Calu3 (cell line): ENCODE measurements at regions not wholly inside any gene's neighbourhood (a gene's known extent, or its start where the extent isn't known, plus 50 kb on each side); places are given as distances from the start of the nearest gene placed in this dataset.

Source experiments
- BruUV-seq: library from RNA; stranded (reverse); fragments of 400-500 nt; replicated peaks from 2 replicates; lab custom pipeline; 2021; lab: Mats Ljungman, UMichigan
- CTCF ChIA-PET: fragments of 300-600 bp; sonication (Branson Sonifier 250); formaldehyde crosslinking; loops from one replicate; lab custom pipeline; 2022; ENCODE audit warnings: antibody characterized with exemption; lab: Charles Lee
- DNase-seq: peaks from one replicate; pipeline ENCODE4 v3.0.0; 2022
- H3K27ac Mint-ChIP-seq: one replicate; pipeline ENCODE4 v1.8.0; 2022; ENCODE audit warnings: mixed read lengths; ENCODE audit not compliant: unreplicated experiment
- H3K27me3 Mint-ChIP-seq: one replicate; pipeline ENCODE4 v1.8.0; 2022; ENCODE audit warnings: mixed read lengths; ENCODE audit not compliant: unreplicated experiment
- H3K36me3 Mint-ChIP-seq: one replicate; pipeline ENCODE4 v1.8.0; 2022; ENCODE audit warnings: mild to moderate bottlenecking, moderate library complexity, mixed read lengths; ENCODE audit not compliant: insufficient read depth, unreplicated experiment
- H3K4me1 Mint-ChIP-seq: one replicate; pipeline ENCODE4 v1.8.0; 2022; ENCODE audit warnings: mild to moderate bottlenecking, low read depth, mixed read lengths; ENCODE audit not compliant: unreplicated experiment
- H3K4me3 Mint-ChIP-seq: one replicate; pipeline ENCODE4 v1.8.0; 2022; ENCODE audit warnings: mild to moderate bottlenecking, low read depth, moderate library complexity, mixed read lengths; ENCODE audit not compliant: unreplicated experiment
- H3K9me3 Mint-ChIP-seq: one replicate; pipeline ENCODE4 v1.8.0; 2022; ENCODE audit warnings: low read depth, mixed read lengths; ENCODE audit not compliant: unreplicated experiment
- intact Hi-C: fragments of 100-400 bp; cut with micrococcal nuclease; formaldehyde crosslinking; loops from one replicate; pipeline ENCODE4 v1.10.0; 2022; ENCODE audit not compliant: unreplicated experiment
- TF ChIP-seq, protein P1 (sequence below): fragments of 200-600 bp; IDR thresholded peaks from one replicate; pipeline ENCODE4 v1.8.0; 2022; ENCODE audit warnings: antibody characterized with exemption; ENCODE audit not compliant: unreplicated experiment

- no peak for DNase-seq
- intact Hi-C loops: loop anchor here (10.0 kb wide), 1 partner anchor 240 kb away; the partner anchor contains the start of gene CASP4
- Mint-ChIP-seq H3K9me3 (no peaks in the 10 kb centered on the region), H3K27ac (no peak overlapping the region), H3K4me1 (no peaks in the 10 kb centered on the region), H3K4me3 (no peak overlapping the region), H3K27me3 (no peaks in the 10 kb centered on the region), H3K36me3 (no peaks in the 10 kb centered on the region)
- BruUV-seq: no TSS peak
- CTCF ChIA-PET: no interaction called here
- TF ChIP-seq, protein P1, sequence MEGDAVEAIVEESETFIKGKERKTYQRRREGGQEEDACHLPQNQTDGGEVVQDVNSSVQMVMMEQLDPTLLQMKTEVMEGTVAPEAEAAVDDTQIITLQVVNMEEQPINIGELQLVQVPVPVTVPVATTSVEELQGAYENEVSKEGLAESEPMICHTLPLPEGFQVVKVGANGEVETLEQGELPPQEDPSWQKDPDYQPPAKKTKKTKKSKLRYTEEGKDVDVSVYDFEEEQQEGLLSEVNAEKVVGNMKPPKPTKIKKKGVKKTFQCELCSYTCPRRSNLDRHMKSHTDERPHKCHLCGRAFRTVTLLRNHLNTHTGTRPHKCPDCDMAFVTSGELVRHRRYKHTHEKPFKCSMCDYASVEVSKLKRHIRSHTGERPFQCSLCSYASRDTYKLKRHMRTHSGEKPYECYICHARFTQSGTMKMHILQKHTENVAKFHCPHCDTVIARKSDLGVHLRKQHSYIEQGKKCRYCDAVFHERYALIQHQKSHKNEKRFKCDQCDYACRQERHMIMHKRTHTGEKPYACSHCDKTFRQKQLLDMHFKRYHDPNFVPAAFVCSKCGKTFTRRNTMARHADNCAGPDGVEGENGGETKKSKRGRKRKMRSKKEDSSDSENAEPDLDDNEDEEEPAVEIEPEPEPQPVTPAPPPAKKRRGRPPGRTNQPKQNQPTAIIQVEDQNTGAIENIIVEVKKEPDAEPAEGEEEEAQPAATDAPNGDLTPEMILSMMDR: no peak
Observed at GRCh38 chr11:105204636-105205035, 65.1 kb upstream of the CARD18 start.

- Mint-ChIP-seq H3K4me3 (no peak overlapping the region), H3K36me3 (no peaks in the 10 kb centered on the region), H3K9me3 (no peaks in the 10 kb centered on the region), H3K4me1 (no peaks in the 10 kb centered on the region), H3K27me3 (no peaks in the 10 kb centered on the region), H3K27ac (peak overlapping the region; percentile 60)
- intact Hi-C loops: loop anchor here (10.0 kb wide), 1 partner anchor 239 kb away; the partner anchor contains the start of gene CASP4
- TF ChIP-seq, protein P1: no peak
- BruUV-seq: no TSS peak
- CTCF ChIA-PET: no interaction called here
- no peak for DNase-seq
Observed at GRCh38 chr11:105203569-105204240, 64.1 kb upstream of the CARD18 start.

DNA sequence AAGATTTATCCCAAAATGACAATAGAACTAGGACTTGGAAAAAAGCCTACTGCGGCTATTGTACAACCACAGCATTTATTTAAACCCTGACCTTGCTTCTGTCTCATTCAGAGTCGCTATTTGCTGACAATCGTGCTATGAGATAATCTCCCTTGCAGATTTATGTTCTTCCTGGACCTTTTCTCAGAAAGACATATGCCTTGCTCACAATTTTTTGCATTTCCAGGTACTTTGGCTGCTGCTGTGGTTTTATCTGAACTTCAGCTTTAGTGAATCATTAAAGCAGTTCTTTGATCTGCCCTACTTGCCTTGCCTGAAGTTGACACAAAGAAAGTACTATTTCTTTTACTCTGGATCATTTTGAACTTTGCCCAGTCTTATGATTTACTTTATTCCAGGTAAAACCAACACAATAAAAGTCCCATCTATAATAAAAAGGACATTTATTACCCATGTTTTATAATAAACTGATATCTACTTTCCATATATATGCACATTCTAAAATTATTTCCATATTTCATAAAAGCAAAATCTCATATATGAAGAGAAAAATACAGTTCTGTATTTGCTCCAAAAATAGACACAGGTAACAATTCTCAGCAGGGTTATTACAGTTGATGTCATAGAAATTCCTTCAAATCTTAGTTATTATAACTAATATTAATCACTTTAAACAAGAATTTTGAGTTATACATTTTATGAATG, 63.4 kb upstream of the CARD18 start:
- Mint-ChIP-seq H3K36me3 (no peaks in the 10 kb centered on the region), H3K9me3 (no peaks in the 10 kb centered on the region), H3K27me3 (no peaks in the 10 kb centered on the region), H3K27ac (peak overlapping the region; percentile 60), H3K4me3 (no peak overlapping the region), H3K4me1 (no peaks in the 10 kb centered on the region)
- intact Hi-C loops: loop anchor here (10.0 kb wide), 1 partner anchor 238 kb away; the partner anchor contains the start of gene CASP4
- TF ChIP-seq, protein P1: no peak
- DNase-seq: peak; percentile 17
- no TSS peak for BruUV-seq
- CTCF ChIA-PET: no interaction called here

DNA sequence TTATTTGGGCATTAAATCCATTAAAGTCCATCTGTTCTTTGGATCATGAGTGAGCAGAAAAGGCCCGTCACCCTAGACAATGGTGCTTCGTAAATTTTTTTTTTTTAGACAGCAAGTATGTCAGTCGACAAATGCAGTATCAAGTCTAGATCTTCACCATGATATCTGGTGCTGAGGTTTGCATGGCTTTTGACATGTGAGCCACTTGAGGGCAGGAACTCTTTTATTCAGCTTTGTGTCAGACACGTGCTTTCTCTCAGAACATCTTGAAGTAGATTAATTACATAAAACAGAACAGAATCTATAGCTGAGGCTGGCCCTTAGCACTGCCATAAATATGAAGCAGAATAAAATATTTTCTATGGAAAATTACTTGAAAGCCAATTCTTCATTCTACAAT, 62.9 kb upstream of the CARD18 start:
- TF ChIP-seq, protein P1: no peak
- H3K4me3 Mint-ChIP-seq: no peak overlapping the region
- H3K27me3 Mint-ChIP-seq: no peaks in the 10 kb centered on the region
- CTCF ChIA-PET: no interaction called here
- intact Hi-C loops: loop anchor here (10.0 kb wide), 1 partner anchor 238 kb away; the partner anchor contains the start of gene CASP4
- no peak for DNase-seq
- no peaks in the 10 kb centered on the region for H3K4me1 Mint-ChIP-seq
- no peaks in the 10 kb centered on the region for H3K9me3 Mint-ChIP-seq
- no peak overlapping the region for H3K27ac Mint-ChIP-seq
- no peaks in the 10 kb centered on the region for H3K36me3 Mint-ChIP-seq
- no TSS peak for BruUV-seq
